Left lung (tissue), 4 donors: ENCODE measurements at regions not wholly inside any gene's neighbourhood (a gene's known extent, or its start where the extent isn't known, plus 50 kb on each side); places are given as distances from the start of the nearest gene placed in this dataset.
A peak's percentile ranks its signal among the peaks of the same experiment; 100 is the strongest.

Experiments
- ATAC-seq: fragments of 200-7000 bp; cut with Tn5 transposase; one replicate; pipeline ENCODE4 v1.9.1; 2020; ENCODE audit warnings: moderate library complexity
- DNase-seq, 4 donors: peaks; one replicate each; pipeline ENCODE4 v3.0.0-alpha.2; 2013 to 2020
- H3K27ac ChIP-seq, 2 donors: fragments of 200-600 bp; sonication (generic) in 1 of 2; one replicate each; pipeline versions ENCODE4 v1.5.0 to v1.8.0; 2020 to 2021
- H3K27me3 ChIP-seq, 2 donors: fragments of 200-600 bp; sonication (generic) in 1 of 2; one replicate each; pipeline versions ENCODE4 v1.5.0 to v1.8.0; 2020 to 2021
- H3K36me3 ChIP-seq, 2 donors: fragments of 200-600 bp; sonication (generic) in 1 of 2; one replicate each; pipeline versions ENCODE4 v1.5.0 to v1.8.0; 2020 to 2021
- H3K4me1 ChIP-seq, 2 donors: fragments of 200-600 bp; one replicate each; pipeline ENCODE4 v1.8.0; 2021
- H3K4me3 ChIP-seq, 2 donors: fragments of 200-600 bp; sonication (generic) in 1 of 2; one replicate each; pipeline versions ENCODE4 v1.5.0 to v1.8.0; 2020 to 2021; ENCODE audit warnings: mild to moderate bottlenecking in 1 of 2
- H3K9me3 ChIP-seq, 2 donors: fragments of 200-600 bp; sonication (generic) in 1 of 2; one replicate each; pipeline versions ENCODE4 v1.5.0 to v1.8.0; 2020 to 2021
- CTCF ChIP-seq, 2 donors: fragments of 200-600 bp; sonication (generic) in 1 of 2; IDR thresholded peaks; one replicate each; pipeline versions ENCODE4 v1.5.0 to v1.8.0; 2021; ENCODE audit warnings: antibody characterized with exemption in 2 of 2
- intact Hi-C, 2 donors: fragments of 100-400 bp; cut with DNase I; formaldehyde crosslinking; loops; one replicate each; pipeline versions ENCODE4 v1.11.2 to v1.14.2; 2022
- donor health status: DM: no; HTN: yes; CAD: no.
- donor health status: DM: no; HTN: no; CAD: no.

- intact Hi-C loops, result no loop called here
- no peak for TF ChIP-seq CTCF (IDR thresholded peaks at IDR 0.05)
- peak overlapping the region; percentile 69 to 81 for H3K4me3 ChIP-seq
- no peak for DNase-seq
- H3K27ac ChIP-seq, result peak overlapping the region; percentile 98 to 99
- H3K9me3 ChIP-seq, result no peaks in the 10 kb centered on the region
- no peaks in the 10 kb centered on the region for H3K36me3 ChIP-seq
- H3K4me1 ChIP-seq, result peaks cover 0 to 26% of the 10 kb centered on the region in 2 donors
- ATAC-seq, result no peak
- H3K27me3 ChIP-seq, result no peaks in the 10 kb centered on the region
These were observed 78.9 kb upstream of the AK4 start for GRCh38 chr1:65069011-65069565.

GRCh38 chr1:65072845-65073244 lies 75.2 kb upstream of the AK4 start:
- no peaks in the 10 kb centered on the region for H3K9me3 ChIP-seq
- ATAC-seq (no peak), DNase-seq (no peak)
- no peak overlapping the region for H3K27ac ChIP-seq
- no peaks in the 10 kb centered on the region for H3K36me3 ChIP-seq
- intact Hi-C loops, result no loop called here
- peaks cover 0 to 7% of the 10 kb centered on the region in 2 donors for H3K4me1 ChIP-seq
- no peak overlapping the region for H3K4me3 ChIP-seq
- no peak for TF ChIP-seq CTCF (IDR thresholded peaks at IDR 0.05)
- no peaks in the 10 kb centered on the region for H3K27me3 ChIP-seq

GRCh38 chr1:65075123-65075976 lies 72.7 kb upstream of the AK4 start:
- no peaks in the 10 kb centered on the region for H3K36me3 ChIP-seq
- DNase-seq, result peak in 1 of 4 donors; percentile 47
- intact Hi-C loops, result no loop called here
- no peaks in the 10 kb centered on the region for H3K9me3 ChIP-seq
- peak; percentile 66 to 71 for TF ChIP-seq CTCF (IDR thresholded peaks at IDR 0.05)
- no peak overlapping the region for H3K4me3 ChIP-seq
- peak; percentile 96 for ATAC-seq
- no peak overlapping the region for H3K27ac ChIP-seq
- no peaks in the 10 kb centered on the region for H3K27me3 ChIP-seq
- H3K4me1 ChIP-seq, result no peaks in the 10 kb centered on the region

- H3K36me3 ChIP-seq, result no peaks in the 10 kb centered on the region
- no peak for TF ChIP-seq CTCF (IDR thresholded peaks at IDR 0.05)
- no peak for ATAC-seq
- H3K4me1 ChIP-seq, result no peaks in the 10 kb centered on the region
- H3K9me3 ChIP-seq, result no peaks in the 10 kb centered on the region
- no peak overlapping the region for H3K27ac ChIP-seq
- no peak overlapping the region for H3K4me3 ChIP-seq
- intact Hi-C loops, result no loop called here
- no peaks in the 10 kb centered on the region for H3K27me3 ChIP-seq
- no peak for DNase-seq
These were observed 70.6 kb upstream of the AK4 start for GRCh38 chr1:65077369-65077768.

- TF ChIP-seq CTCF (IDR thresholded peaks at IDR 0.05), result no peak
- H3K4me1 ChIP-seq, result peaks cover 0 to 14% of the 10 kb centered on the region in 2 donors
- no peak overlapping the region for H3K27ac ChIP-seq
- ATAC-seq (no peak), DNase-seq (no peak)
- no peaks in the 10 kb centered on the region for H3K9me3 ChIP-seq
- H3K27me3 ChIP-seq, result no peaks in the 10 kb centered on the region
- H3K36me3 ChIP-seq, result no peaks in the 10 kb centered on the region
- intact Hi-C loops, result no loop called here
- no peak overlapping the region for H3K4me3 ChIP-seq
These were observed 68.1 kb upstream of the AK4 start for GRCh38 chr1:65079941-65080340.
